OCI-LY7 (cell line): ENCODE measurements at regions not wholly inside any gene's neighbourhood (a gene's known extent, or its start where the extent isn't known, plus 50 kb on each side); places are given as distances from the start of the nearest gene placed in this dataset.

Experiments
- BruUV-seq: library from RNA; stranded (reverse); fragments of 400-500 nt; replicated peaks from 2 replicates; lab custom pipeline; 2021; lab: Mats Ljungman, UMichigan
- CTCF ChIA-PET: fragments of 300-600 bp; sonication (Branson Sonifier 250); formaldehyde crosslinking; loops from one replicate; lab custom pipeline; 2022; ENCODE audit warnings: antibody characterized with exemption; ENCODE audit not compliant: unreplicated experiment; lab: Charles Lee
- POLR2A ChIA-PET: fragments of 300-600 bp; sonication (Branson Sonifier 250); formaldehyde crosslinking; loops from one replicate; lab custom pipeline; 2022; ENCODE audit warnings: antibody characterized with exemption; lab: Charles Lee
- DNase-seq: peaks from one replicate; pipeline ENCODE4 v3.0.0-alpha.2; 2015; ENCODE audit warnings: low spot score
- H2AFZ ChIP-seq: fragments of 200-600 bp; sonication (generic), shearing (Covaris generic); 2 replicates; pipeline ENCODE4 v1.6.1; 2014; ENCODE audit warnings: mild to moderate bottlenecking, antibody characterized with exemption, low read length, moderate library complexity
- H3K27ac ChIP-seq: fragments of 200-600 bp; sonication (generic); 2 replicates; pipeline ENCODE4 v1.5.1; 2014; ENCODE audit warnings: mixed run types, low read depth, mild to moderate bottlenecking, moderate library complexity, low read length, inconsistent platforms; ENCODE audit not compliant: poor library complexity, severe bottlenecking
- H3K36me3 ChIP-seq: fragments of 200-600 bp; sonication (generic); 2 replicates; pipeline ENCODE4 v1.6.1; 2014; ENCODE audit warnings: mild to moderate bottlenecking, antibody characterized with exemption, low read length, moderate library complexity, mixed read lengths; ENCODE audit not compliant: insufficient read depth
- H3K4me1 ChIP-seq: fragments of 200-600 bp; sonication (generic); 2 replicates; pipeline ENCODE4 v1.5.1; 2014; ENCODE audit warnings: mild to moderate bottlenecking, low read length; ENCODE audit not compliant: insufficient read depth, poor library complexity, severe bottlenecking
- H3K4me2 ChIP-seq: fragments of 200-600 bp; sonication (generic); 2 replicates; pipeline ENCODE4 v1.6.1; 2014; ENCODE audit warnings: mild to moderate bottlenecking, low read length
- H3K4me3 ChIP-seq: fragments of 200-600 bp; sonication (generic); 2 replicates; pipeline ENCODE4 v1.5.1; 2014; ENCODE audit warnings: mild to moderate bottlenecking, low read depth, low read length; ENCODE audit not compliant: poor library complexity, severe bottlenecking
- H3K79me2 ChIP-seq: fragments of 200-600 bp; sonication (generic); 2 replicates; pipeline ENCODE4 v1.6.1; 2016; ENCODE audit warnings: low read depth, mild to moderate bottlenecking, low read length, moderate library complexity, mixed read lengths; ENCODE audit not compliant: insufficient read depth
- H3K9me2 ChIP-seq: fragments of 200-600 bp; sonication (generic); 2 replicates; pipeline ENCODE4 v1.6.1; 2016; ENCODE audit warnings: mild to moderate bottlenecking, low read length, mixed read lengths; ENCODE audit not compliant: insufficient read depth
- H3K9me3 ChIP-seq: fragments of 200-600 bp; sonication (generic); 2 replicates; pipeline ENCODE4 v1.6.1; 2014; ENCODE audit warnings: mild to moderate bottlenecking, mixed run types, low read length, mixed read lengths
- H4K20me1 ChIP-seq: fragments of 200-600 bp; sonication (generic); 2 replicates; pipeline ENCODE4 v1.6.1; 2014; ENCODE audit warnings: mild to moderate bottlenecking, antibody characterized with exemption, low read length, moderate library complexity, mixed read lengths; ENCODE audit not compliant: insufficient read depth
- CTCF ChIP-seq: fragments of 200-600 bp; sonication (generic); conservative IDR thresholded peaks from 2 replicates; pipeline ENCODE4 v1.5.1; 2014; ENCODE audit warnings: mild to moderate bottlenecking, antibody characterized with exemption, low read length, moderate library complexity, mixed read lengths
- EZH2phosphoT487 ChIP-seq: fragments of 200-600 bp; sonication (generic); IDR thresholded peaks from 2 replicates; pipeline ENCODE4 v1.6.1; 2018; ENCODE audit warnings: low read depth, borderline replicate concordance, mild to moderate bottlenecking, mixed run types, antibody characterized with exemption, low read length, moderate library complexity, mixed read lengths
- intact Hi-C: fragments of 100-400 bp; cut with micrococcal nuclease; formaldehyde crosslinking; loops from one replicate; pipeline ENCODE4 v1.10.0; 2022; ENCODE audit not compliant: unreplicated experiment

- Histone ChIP-seq H3K9me3 (no peaks in the 10 kb centered on the region), H3K4me1 (no peaks in the 10 kb centered on the region), H2AFZ (no peak overlapping the region), H4K20me1 (no peaks in the 10 kb centered on the region), H3K4me2 (no peak overlapping the region), H3K4me3 (no peak overlapping the region), H3K79me2 (no peaks in the 10 kb centered on the region), H3K9me2 (no peaks in the 10 kb centered on the region), H3K36me3 (no peaks in the 10 kb centered on the region), H3K27ac (no peak overlapping the region)
- DNase-seq, result no peak
- intact Hi-C loops, result no loop called here
- BruUV-seq, result no TSS peak
- TF ChIP-seq CTCF (no peak), EZH2phosphoT487 (no peak)
- CTCF ChIA-PET, result interaction anchor here (0.6 kb wide), 1 partner anchor 157 kb away, joined by 3 read pairs; no protein-coding TSS in a partner anchor
- POLR2A ChIA-PET, result no interaction called here
Observed at GRCh38 chr10:4485636-4486035, 340.4 kb upstream of the AKR1E2 start.

- no peaks in the 10 kb centered on the region for H3K4me1 ChIP-seq
- no peak overlapping the region for H3K4me3 ChIP-seq
- H4K20me1 ChIP-seq, result no peaks in the 10 kb centered on the region
- POLR2A ChIA-PET, result interaction anchor here (0.6 kb wide), 1 partner anchor 16 kb away, joined by 3 read pairs; no protein-coding TSS in a partner anchor
- H3K9me3 ChIP-seq, result no peaks in the 10 kb centered on the region
- H3K36me3 ChIP-seq, result no peaks in the 10 kb centered on the region
- H2AFZ ChIP-seq, result no peak overlapping the region
- BruUV-seq, result no TSS peak
- H3K79me2 ChIP-seq, result no peaks in the 10 kb centered on the region
- intact Hi-C loops, result no loop called here
- H3K4me2 ChIP-seq, result no peak overlapping the region
- H3K9me2 ChIP-seq, result no peaks in the 10 kb centered on the region
- CTCF ChIA-PET, result no interaction called here
- no peak for DNase-seq
- TF ChIP-seq CTCF, result no peak
- TF ChIP-seq EZH2phosphoT487, result no peak
- no peak overlapping the region for H3K27ac ChIP-seq
Observed at GRCh38 chr10:4483811-4484210, 342.2 kb upstream of the AKR1E2 start.

- DNase-seq, result no peak
- Histone ChIP-seq H3K27ac (no peak overlapping the region), H3K9me2 (no peaks in the 10 kb centered on the region), H3K9me3 (no peaks in the 10 kb centered on the region), H3K4me3 (no peak overlapping the region), H3K36me3 (no peaks in the 10 kb centered on the region), H2AFZ (no peak overlapping the region), H3K79me2 (no peaks in the 10 kb centered on the region), H4K20me1 (no peaks in the 10 kb centered on the region), H3K4me2 (no peak overlapping the region), H3K4me1 (no peaks in the 10 kb centered on the region)
- ChIA-PET CTCF (no interaction called here), POLR2A (interaction anchor here (1.0 kb wide), 1 partner anchor 20 kb away, joined by 3 read pairs; no protein-coding TSS in a partner anchor)
- intact Hi-C loops, result no loop called here
- BruUV-seq, result no TSS peak
- TF ChIP-seq EZH2phosphoT487, result no peak
- TF ChIP-seq CTCF, result no peak
Observed at GRCh38 chr10:4482659-4483058, 343.3 kb upstream of the AKR1E2 start.
